Activated CD8-positive, alpha-beta T cell treated with anti-CD3 and anti-CD28 coated beads for 36 hours (primary cell): ENCODE measurements at regions not wholly inside any gene's neighbourhood (a gene's known extent, or its start where the extent isn't known, plus 50 kb on each side); places are given as distances from the start of the nearest gene placed in this dataset.

Experiments
- ATAC-seq: fragments of 200-7000 bp; cut with Tn5 transposase; one replicate; pipeline ENCODE4 v1.10.0; 2021; ENCODE audit warnings: mild to moderate bottlenecking, moderate library complexity
- CTCF ChIA-PET: fragments of 350-600 bp; sonication (Branson Sonifier 250); formaldehyde crosslinking; loops from one replicate; lab custom pipeline; 2021; ENCODE audit warnings: antibody characterized with exemption; lab: Charles Lee
- POLR2A ChIA-PET: fragments of 350-600 bp; sonication (Branson Sonifier 250); formaldehyde crosslinking; loops from one replicate; lab custom pipeline; 2021; ENCODE audit warnings: antibody characterized with exemption; lab: Charles Lee
- DNase-seq: peaks from one replicate; pipeline ENCODE4 v3.0.0-alpha.2; 2020
- H3K27ac Mint-ChIP-seq: one replicate; pipeline ENCODE4 v1.8.0; 2021; ENCODE audit warnings: mild to moderate bottlenecking, mixed read lengths
- H3K27me3 Mint-ChIP-seq: one replicate; pipeline ENCODE4 v1.8.0; 2021; ENCODE audit warnings: mixed read lengths
- H3K36me3 Mint-ChIP-seq: one replicate; pipeline ENCODE4 v1.8.0; 2021; ENCODE audit warnings: low read depth, mixed read lengths
- H3K4me1 Mint-ChIP-seq: one replicate; pipeline ENCODE4 v1.8.0; 2021; ENCODE audit warnings: low read depth, mixed read lengths
- H3K4me3 Mint-ChIP-seq: one replicate; pipeline ENCODE4 v1.8.0; 2021; ENCODE audit warnings: mild to moderate bottlenecking, moderate library complexity, mixed read lengths
- H3K9me3 Mint-ChIP-seq: one replicate; pipeline ENCODE4 v1.8.0; 2021; ENCODE audit warnings: mixed read lengths
- intact Hi-C: fragments of 100-400 bp; cut with micrococcal nuclease; formaldehyde crosslinking; loops from one replicate; pipeline ENCODE4 v1.10.0; 2022
- TF ChIP-seq, protein P1 (sequence below): fragments of 200-600 bp; IDR thresholded peaks from one replicate; pipeline ENCODE4 v1.8.0; 2022; ENCODE audit warnings: antibody characterized with exemption, mild to moderate bottlenecking

DNA sequence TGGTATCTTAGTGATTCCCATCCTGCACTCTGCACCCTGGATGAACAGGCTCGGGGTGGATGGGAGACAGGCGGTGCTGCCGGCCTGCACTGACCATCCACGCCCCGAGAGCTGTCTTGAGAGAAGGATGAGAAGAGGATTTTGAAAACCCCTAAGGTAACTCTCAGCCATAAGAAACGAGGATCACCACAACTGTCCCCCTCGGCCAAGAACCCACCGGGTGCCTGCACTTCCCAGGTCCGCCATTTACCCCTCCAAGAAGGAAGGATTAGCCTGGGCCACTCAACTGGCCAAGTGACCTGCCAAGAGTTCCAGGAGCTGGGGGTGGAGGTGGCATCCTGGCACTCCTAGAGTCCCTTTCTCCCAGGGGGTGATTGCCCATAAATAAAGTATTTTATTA lies 302.4 kb upstream of the TNRC6C start:
- H3K4me3 Mint-ChIP-seq, result no peak overlapping the region
- H3K4me1 Mint-ChIP-seq, result no peaks in the 10 kb centered on the region
- no peak overlapping the region for H3K27ac Mint-ChIP-seq
- no peak for ATAC-seq
- POLR2A ChIA-PET, result interaction anchor here (1.1 to 1.3 kb wide), 2 partner anchors 10 to 13 kb away, joined by 3 read pairs; no protein-coding TSS in a partner anchor
- DNase-seq, result no peak
- intact Hi-C loops, result no loop called here
- no peaks in the 10 kb centered on the region for H3K36me3 Mint-ChIP-seq
- H3K27me3 Mint-ChIP-seq, result no peaks in the 10 kb centered on the region
- H3K9me3 Mint-ChIP-seq, result peaks cover 4% of the 10 kb centered on the region
- CTCF ChIA-PET, result interaction anchor here (1.0 to 1.1 kb wide), 2 partner anchors 11 to 35 kb away, joined by 3 read pairs; no protein-coding TSS in a partner anchor
- TF ChIP-seq, protein P1, sequence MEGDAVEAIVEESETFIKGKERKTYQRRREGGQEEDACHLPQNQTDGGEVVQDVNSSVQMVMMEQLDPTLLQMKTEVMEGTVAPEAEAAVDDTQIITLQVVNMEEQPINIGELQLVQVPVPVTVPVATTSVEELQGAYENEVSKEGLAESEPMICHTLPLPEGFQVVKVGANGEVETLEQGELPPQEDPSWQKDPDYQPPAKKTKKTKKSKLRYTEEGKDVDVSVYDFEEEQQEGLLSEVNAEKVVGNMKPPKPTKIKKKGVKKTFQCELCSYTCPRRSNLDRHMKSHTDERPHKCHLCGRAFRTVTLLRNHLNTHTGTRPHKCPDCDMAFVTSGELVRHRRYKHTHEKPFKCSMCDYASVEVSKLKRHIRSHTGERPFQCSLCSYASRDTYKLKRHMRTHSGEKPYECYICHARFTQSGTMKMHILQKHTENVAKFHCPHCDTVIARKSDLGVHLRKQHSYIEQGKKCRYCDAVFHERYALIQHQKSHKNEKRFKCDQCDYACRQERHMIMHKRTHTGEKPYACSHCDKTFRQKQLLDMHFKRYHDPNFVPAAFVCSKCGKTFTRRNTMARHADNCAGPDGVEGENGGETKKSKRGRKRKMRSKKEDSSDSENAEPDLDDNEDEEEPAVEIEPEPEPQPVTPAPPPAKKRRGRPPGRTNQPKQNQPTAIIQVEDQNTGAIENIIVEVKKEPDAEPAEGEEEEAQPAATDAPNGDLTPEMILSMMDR, result no peak

DNA sequence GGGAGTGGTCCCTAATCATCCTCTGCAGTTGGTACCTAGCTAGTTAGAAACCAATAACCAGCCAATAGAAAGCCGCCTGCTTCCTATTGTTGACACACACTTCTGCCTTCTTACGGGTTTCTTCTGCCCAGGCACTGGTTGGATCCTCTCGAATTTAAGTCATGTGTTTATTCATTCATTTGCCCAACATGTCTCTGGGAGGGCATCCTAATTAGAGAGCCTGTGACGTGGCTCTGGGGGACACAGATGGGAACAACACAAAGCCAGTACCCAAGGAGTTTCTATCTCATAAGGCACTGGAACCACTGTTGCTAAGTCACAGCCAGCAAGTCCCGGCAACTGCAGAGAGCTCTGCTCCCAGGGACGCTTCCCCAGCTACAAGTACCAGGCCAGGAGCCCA lies 300.7 kb upstream of the TNRC6C start:
- Mint-ChIP-seq H3K27me3 (no peaks in the 10 kb centered on the region), H3K27ac (no peak overlapping the region), H3K4me3 (no peak overlapping the region), H3K4me1 (no peaks in the 10 kb centered on the region), H3K36me3 (no peaks in the 10 kb centered on the region), H3K9me3 (peaks cover 4% of the 10 kb centered on the region)
- ATAC-seq (no peak), DNase-seq (no peak)
- intact Hi-C loops, result no loop called here
- ChIA-PET CTCF (interaction anchor here (0.9 kb wide), 1 partner anchor 13 kb away, joined by 3 read pairs; no protein-coding TSS in a partner anchor), POLR2A (no interaction called here)
- TF ChIP-seq, protein P1, result no peak

- Mint-ChIP-seq H3K4me3 (no peak overlapping the region), H3K27ac (no peak overlapping the region), H3K27me3 (no peaks in the 10 kb centered on the region), H3K4me1 (peaks cover 5% of the 10 kb centered on the region), H3K36me3 (no peaks in the 10 kb centered on the region), H3K9me3 (peaks cover 10% of the 10 kb centered on the region)
- ChIA-PET CTCF (no interaction called here), POLR2A (no interaction called here)
- TF ChIP-seq, protein P1, result no peak
- intact Hi-C loops, result no loop called here
- ATAC-seq (no peak), DNase-seq (no peak)
Measured at GRCh38 chr17:77660524-77660923, 298.0 kb upstream of the TNRC6C start.

DNA sequence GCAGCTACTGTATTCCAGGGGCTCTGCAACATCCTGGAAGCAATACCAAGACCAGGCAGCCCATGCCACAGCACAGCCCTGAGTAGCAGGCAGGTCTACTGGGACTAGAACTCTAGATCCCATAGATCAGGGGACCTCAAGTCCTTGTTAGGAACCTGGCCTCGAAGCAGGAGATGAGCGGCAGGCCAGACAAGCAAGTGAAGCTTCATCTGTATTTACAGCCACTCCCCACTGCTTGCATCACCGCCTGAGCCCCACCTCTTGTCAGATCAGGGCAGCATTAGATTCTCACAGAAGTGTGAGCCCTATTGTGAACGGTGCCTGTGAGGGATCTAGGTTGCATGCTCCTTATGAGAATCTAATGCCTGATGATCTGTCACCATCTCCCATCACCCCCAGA lies 295.7 kb upstream of the TNRC6C start:
- TF ChIP-seq, protein P1, result no peak
- intact Hi-C loops, result no loop called here
- Mint-ChIP-seq H3K4me3 (no peak overlapping the region), H3K4me1 (peaks cover 25% of the 10 kb centered on the region), H3K27me3 (no peaks in the 10 kb centered on the region), H3K9me3 (peaks cover 18% of the 10 kb centered on the region), H3K27ac (no peak overlapping the region), H3K36me3 (peaks cover 10% of the 10 kb centered on the region)
- CTCF ChIA-PET, result interaction anchor here (0.7 to 1.5 kb wide), 2 partner anchors 12 to 16 kb away, joined by 3 to 4 read pairs; no protein-coding TSS in a partner anchor
- ATAC-seq (no peak), DNase-seq (peak; percentile 19)
- POLR2A ChIA-PET, result interaction anchor here (1.8 kb wide), 1 partner anchor 10 kb away, joined by 5 read pairs; no protein-coding TSS in a partner anchor

- DNase-seq (no peak), ATAC-seq (no peak)
- peaks cover 34% of the 10 kb centered on the region for H3K4me1 Mint-ChIP-seq
- H3K4me3 Mint-ChIP-seq, result no peak overlapping the region
- ChIA-PET CTCF (interaction anchor here (0.6 to 0.8 kb wide), 2 partner anchors 23 to 350 kb away, joined by 4 to 5 read pairs; no protein-coding TSS in a partner anchor), POLR2A (interaction anchor here (0.8 kb wide), 1 partner anchor 19 kb away, joined by 3 read pairs; no protein-coding TSS in a partner anchor)
- TF ChIP-seq, protein P1, result no peak
- H3K36me3 Mint-ChIP-seq, result peaks cover 18% of the 10 kb centered on the region
- intact Hi-C loops, result no loop called here
- H3K27me3 Mint-ChIP-seq, result no peaks in the 10 kb centered on the region
- peaks cover 22% of the 10 kb centered on the region for H3K9me3 Mint-ChIP-seq
- no peak overlapping the region for H3K27ac Mint-ChIP-seq
Measured at GRCh38 chr17:77664097-77664729, 294.3 kb upstream of the TNRC6C start.
